Stimulated activated naive CD8-positive, alpha-beta T cell treated with anti-CD3 and anti-CD28 coated beads, Interleukin-15, Interleukin-2, amounts not matched to agents 100 U/mL and 50 U/mL, for 24 hours (primary cell): ENCODE measurements at regions not wholly inside any gene's neighbourhood (a gene's known extent, or its start where the extent isn't known, plus 50 kb on each side); places are given as distances from the start of the nearest gene placed in this dataset.

Experiments used
- ATAC-seq: fragments of 150-1000 bp; cut with Tn5 transposase; one replicate; pipeline ENCODE4 v1.10.0; 2021
- DNase-seq: peaks from one replicate; pipeline ENCODE4 v3.0.0; 2021

- DNase-seq (no peak), ATAC-seq (no peak)
Measured at GRCh38 chr16:80489173-80489572, 51.6 kb upstream of the DYNLRB2 start.

- DNase-seq (no peak), ATAC-seq (no peak)
Measured at GRCh38 chr16:80488167-80488566, 52.6 kb upstream of the DYNLRB2 start.

DNA sequence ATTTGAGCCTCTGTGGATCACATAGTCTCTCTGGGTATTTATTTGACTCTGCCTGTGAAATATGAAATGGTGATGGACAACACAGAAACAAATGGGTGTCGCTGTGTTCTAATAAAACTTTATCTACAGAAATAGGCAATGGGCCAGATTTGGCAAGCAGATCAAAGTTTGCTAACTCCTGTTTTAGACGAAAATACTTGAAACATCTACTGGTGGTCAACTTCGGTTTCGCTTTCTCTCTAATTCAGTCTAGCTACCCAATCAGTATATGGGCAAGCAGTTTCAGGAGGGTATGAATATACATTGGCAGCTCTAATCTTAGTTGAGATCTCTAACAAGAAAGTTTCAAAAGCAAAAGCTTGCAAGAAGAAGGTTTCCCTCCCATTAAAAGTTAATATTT, 60.1 kb upstream of the DYNLRB2 start:
- ATAC-seq, result no peak
- no peak for DNase-seq

DNA sequence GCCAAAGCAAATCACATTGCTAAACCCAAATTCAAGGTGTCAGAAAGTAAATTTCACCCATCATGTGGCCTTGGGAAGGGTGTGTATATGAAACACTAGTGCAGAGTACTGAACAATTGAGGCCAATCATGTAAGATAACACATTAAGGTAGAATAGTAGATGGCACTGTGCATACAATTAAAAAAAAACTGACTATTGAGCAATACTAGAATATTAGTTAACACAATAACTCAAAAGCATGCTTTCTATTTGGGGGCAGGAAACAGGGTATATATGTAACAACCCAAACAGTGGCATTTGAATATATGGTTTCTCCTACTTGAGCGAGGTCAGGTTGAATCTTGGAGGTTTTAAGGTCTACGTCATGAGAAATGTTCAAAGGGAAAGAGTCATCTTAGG, 63.0 kb upstream of the DYNLRB2 start:
- DNase-seq, result no peak
- no peak for ATAC-seq

- ATAC-seq (no peak), DNase-seq (no peak)
Measured at GRCh38 chr16:80468029-80468428, 72.8 kb upstream of the DYNLRB2 start.

DNA sequence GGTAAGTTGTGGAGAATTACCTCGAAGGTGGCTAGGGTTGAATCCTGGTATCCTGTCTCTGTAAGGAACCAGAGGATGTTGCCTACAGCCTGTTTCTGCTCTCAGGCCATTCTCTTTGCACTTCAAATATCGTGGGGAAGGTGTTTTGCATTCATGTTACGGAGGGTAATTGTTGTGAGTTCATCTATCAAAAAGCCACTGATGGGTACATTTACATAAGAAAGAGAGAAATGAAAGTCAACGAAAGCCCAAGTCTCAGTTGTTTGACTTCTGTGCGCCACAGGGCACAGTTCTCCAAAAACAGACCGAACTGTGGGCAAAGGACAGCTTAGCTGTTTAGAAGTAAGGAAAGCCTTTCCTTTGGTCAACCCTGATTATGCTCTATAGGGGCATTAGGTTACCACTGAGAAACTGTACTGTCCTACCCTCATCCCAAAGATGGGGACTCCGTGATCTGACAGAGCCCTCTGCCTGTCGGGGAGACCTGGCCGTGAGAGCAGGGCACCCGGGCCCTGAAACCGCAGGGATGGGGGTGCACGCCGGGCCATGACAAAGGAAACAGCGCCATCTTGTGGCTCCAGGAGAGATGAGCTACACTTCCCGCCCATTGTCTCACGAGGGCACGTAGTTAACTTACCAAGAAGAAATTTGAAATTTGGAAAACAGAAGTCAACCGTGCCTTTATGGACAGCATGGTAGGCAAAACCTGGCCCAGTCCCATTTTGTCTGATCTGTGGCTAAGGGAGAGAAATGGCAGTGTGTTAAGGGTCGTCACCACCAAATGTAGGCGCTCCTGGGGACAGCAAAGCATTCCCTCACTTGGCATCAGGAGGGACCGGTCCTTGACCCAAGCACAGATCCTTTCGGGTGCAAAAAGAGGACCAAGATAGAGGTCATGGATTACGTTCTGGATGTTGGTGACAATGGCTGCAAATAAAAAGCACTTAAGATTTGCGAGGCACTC, 74.5 kb upstream of the DYNLRB2 start:
- peak; percentile 71 for DNase-seq

GRCh38 chr16:80463751-80464495, 76.9 kb upstream of the DYNLRB2 start:
- DNase-seq (no peak), ATAC-seq (no peak)

More for the DNA sequence above, 74.5 kb upstream of the DYNLRB2 start:
- ATAC-seq, result peak; percentile 65

GRCh38 chr16:80463326-80463725, 77.5 kb upstream of the DYNLRB2 start:
- DNase-seq (no peak), ATAC-seq (no peak)

- ATAC-seq (no peak), DNase-seq (no peak)
Measured at GRCh38 chr16:80462917-80463316, 77.9 kb upstream of the DYNLRB2 start.

- ATAC-seq, result no peak
- DNase-seq, result no peak
Measured at GRCh38 chr16:80460988-80461387, 79.8 kb upstream of the DYNLRB2 start.

DNA sequence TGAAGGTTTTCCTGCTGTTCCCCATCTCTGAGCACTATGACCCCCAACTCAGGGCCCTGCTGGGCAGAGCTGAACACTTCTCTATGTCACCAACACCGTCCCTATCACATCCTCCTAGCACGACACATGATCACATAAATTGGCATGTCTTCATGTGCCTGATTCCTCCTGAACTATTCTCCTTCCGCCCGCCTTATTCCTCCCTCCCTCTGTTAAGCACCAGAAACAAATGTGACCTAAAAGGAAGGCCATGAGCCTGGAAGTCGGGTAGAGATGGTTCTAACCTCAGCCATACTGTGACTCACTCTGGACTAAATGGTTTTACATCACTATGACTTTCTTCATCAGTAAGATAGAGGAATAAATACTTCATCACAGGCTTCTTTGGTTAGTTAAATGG, 80.8 kb upstream of the DYNLRB2 start:
- no peak for DNase-seq
- no peak for ATAC-seq

GRCh38 chr16:80459331-80459777, 81.4 kb upstream of the DYNLRB2 start:
- DNase-seq (no peak), ATAC-seq (no peak)

DNA sequence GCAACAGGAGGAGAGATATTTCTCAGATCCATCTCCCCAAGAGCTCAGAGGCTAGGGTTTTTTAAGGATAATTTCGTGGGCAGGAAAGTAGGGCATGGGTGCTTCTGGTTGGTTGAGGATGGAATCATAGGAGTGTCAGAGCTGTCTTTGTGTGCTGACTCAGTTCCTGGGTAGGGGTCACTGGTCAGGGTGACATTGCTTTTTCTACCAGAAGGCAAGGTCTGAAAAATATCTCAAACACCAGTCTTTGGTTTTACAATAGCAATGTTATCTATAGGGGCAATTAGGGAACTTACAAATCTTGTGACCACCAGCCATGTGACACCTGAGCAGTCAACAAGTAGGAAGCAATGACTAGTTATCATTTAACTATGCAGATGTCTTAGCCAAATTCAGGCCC, 82.9 kb upstream of the DYNLRB2 start:
- DNase-seq, result no peak
- ATAC-seq, result no peak

- ATAC-seq (no peak), DNase-seq (no peak)
Measured at GRCh38 chr16:80454802-80455201, 86.0 kb upstream of the DYNLRB2 start.

DNA sequence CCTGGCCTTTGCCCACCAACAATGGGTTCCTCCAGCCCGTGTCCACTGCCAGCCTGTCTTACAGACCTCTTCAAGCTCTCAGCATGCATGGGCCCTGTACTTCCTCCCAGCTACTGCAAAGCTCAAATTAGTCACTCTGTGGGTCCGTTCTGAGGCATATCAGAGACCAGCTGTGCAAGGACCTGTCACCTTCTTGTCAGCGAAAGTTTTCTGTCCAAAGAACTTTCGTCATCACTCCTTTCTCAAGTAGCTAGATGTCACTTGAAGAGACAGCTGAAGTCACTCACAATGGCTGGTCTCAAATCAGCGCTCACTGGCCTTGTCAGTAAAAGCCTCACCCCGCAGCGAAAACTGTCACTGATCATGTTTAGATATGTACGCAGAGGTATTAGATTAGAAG, 91.4 kb upstream of the DYNLRB2 start:
- ATAC-seq (no peak), DNase-seq (no peak)

DNA sequence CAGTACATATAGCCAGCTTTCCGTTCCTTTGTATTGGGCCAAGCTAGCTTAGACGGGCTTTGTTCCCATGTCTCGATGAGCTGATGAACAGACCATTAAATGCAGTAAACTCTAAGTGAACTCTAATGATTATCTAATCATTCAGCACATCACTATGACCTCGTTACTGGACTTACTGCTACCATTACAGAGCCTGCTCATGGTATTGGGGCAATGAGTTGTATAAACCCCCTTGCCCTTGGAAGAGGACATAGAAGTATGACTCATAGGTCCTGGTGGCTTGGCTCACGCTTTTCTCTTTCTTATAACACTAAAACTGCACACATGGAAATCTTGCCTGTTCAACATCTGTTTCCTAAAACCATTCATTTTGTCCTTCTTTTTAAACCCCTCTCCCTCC, 93.6 kb upstream of the DYNLRB2 start:
- ATAC-seq, result no peak

DNA sequence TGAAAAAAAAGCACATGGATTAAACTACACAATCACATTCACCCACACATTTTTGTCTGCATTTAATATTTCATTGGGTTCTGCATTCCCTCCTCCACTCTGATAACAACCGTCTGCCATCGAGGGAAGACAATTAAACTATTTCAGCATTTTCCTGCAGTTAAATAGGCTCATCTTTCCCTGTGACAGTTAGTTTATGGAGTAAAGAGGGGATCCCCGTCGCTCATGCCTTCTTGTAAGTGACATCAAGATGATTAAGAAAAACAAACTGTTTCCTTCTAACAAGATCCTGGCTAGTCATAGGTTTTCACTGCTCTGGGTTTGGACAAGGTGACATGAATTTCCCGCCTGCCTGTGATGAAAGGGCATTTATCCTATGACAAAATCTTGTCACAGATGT, 98.0 kb upstream of the DYNLRB2 start:
- ATAC-seq (no peak), DNase-seq (no peak)

More for the DNA sequence above, 93.6 kb upstream of the DYNLRB2 start:
- no peak for DNase-seq

DNA sequence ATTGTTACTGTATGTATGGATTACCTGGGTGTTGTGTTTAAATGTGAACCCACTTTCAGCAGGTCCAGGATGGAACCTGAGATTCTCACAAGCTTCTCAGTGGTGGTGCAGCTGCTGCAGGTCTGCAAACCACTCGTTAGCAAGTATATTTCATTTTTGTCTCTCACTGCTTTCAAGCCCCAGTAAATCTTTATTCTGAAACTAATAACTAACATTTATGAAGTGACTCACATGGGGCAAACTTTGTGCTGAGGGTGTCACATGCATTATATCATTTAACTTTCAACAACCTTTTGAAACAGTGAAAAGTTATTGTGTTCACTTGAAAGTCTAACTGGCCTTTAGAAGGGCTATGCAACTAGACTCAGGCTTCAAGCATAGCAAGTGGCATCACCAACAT, 98.9 kb upstream of the DYNLRB2 start:
- DNase-seq (no peak), ATAC-seq (no peak)

- ATAC-seq, result no peak
- no peak for DNase-seq
Measured at GRCh38 chr16:80440667-80441066, 100.1 kb upstream of the DYNLRB2 start.

- DNase-seq, result no peak
- ATAC-seq, result no peak
Measured at GRCh38 chr16:80437707-80438106, 103.1 kb upstream of the DYNLRB2 start.

GRCh38 chr16:80436510-80436909, 104.3 kb upstream of the DYNLRB2 start:
- no peak for DNase-seq
- no peak for ATAC-seq

DNA sequence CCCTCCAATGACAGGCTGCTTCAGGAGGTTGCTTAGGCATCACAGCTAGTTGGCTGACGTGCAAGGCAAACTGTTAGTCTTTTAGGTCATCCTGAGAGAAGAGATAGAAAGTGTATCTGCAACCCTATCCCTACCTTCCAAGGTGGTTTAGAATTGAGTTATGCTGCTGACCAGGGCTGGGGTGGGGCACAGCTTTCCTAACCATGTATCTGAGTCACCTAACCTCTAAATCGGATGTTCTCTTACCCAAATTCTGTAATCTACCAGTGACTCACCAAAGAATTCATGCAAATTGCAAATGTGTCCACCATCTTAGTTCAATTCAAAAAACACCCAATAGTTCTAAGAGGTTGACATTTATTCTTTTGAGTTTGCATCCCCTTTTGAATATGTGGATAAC, 107.2 kb upstream of the DYNLRB2 start:
- DNase-seq (no peak), ATAC-seq (peak; percentile 14)

DNA sequence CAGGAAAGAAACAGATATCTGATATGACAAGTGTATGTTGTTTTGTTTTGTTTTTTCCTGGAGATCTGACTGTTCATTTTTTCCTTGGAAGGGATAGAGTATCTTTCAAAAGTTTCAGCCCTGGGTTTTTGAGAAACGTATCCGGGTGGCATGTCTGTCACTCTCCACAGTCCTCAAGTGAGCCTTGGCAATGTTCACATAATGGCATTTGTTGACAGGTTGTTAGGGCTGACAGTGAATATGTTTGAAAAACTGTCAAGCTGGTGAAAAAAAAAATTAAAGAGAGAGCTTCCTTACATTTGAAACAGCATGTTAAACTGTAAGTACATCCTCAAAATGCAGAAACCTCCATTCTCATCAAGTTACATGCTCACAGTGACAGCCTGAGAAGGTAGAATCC, 113.0 kb upstream of the DYNLRB2 start:
- ATAC-seq, result no peak
- DNase-seq, result no peak
